ENCODE measurements at regions not wholly inside any gene's neighbourhood (a gene's known extent, or its start where the extent isn't known, plus 50 kb on each side); places are given as distances from the start of the nearest gene placed in this dataset.

DNA sequence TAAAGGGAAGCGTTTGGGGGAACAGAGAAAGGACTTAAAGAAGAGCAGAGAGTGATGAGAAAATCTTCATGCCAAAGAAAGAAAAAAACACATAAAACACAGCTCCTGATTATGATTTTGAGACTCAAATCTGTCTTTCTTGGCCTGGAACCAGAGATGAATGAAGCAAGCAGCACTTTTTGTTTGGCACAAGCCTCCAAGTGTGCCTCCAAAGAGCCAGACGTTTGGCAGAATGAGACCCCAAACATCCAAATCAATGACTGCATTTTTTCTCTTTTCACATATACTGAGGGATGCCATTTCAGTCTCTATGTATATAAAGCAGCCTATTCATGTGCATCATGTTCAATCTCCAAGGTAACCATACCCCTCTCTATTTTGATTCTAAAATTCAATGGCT lies 424.2 kb downstream of the TUSC1 start:
- H3K4me3 Mint-ChIP-seq (ENCODE audit: low read depth), result no peak overlapping the region
- H3K4me1 Mint-ChIP-seq (ENCODE audit: low read depth), result no peaks in the 10 kb centered on the region
- TF ChIP-seq, protein P1, sequence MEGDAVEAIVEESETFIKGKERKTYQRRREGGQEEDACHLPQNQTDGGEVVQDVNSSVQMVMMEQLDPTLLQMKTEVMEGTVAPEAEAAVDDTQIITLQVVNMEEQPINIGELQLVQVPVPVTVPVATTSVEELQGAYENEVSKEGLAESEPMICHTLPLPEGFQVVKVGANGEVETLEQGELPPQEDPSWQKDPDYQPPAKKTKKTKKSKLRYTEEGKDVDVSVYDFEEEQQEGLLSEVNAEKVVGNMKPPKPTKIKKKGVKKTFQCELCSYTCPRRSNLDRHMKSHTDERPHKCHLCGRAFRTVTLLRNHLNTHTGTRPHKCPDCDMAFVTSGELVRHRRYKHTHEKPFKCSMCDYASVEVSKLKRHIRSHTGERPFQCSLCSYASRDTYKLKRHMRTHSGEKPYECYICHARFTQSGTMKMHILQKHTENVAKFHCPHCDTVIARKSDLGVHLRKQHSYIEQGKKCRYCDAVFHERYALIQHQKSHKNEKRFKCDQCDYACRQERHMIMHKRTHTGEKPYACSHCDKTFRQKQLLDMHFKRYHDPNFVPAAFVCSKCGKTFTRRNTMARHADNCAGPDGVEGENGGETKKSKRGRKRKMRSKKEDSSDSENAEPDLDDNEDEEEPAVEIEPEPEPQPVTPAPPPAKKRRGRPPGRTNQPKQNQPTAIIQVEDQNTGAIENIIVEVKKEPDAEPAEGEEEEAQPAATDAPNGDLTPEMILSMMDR (IDR thresholded peaks at IDR 0.05; ENCODE audit: unreplicated experiment), result no peak
- no peak for DNase-seq (ENCODE audit: low spot score, unreplicated experiment)
- H3K27ac Mint-ChIP-seq, result no peak overlapping the region
- no peaks in the 10 kb centered on the region for H3K27me3 Mint-ChIP-seq
- peaks cover 9% of the 10 kb centered on the region for H3K9me3 Mint-ChIP-seq (ENCODE audit: low read depth)
- no peaks in the 10 kb centered on the region for H3K36me3 Mint-ChIP-seq (ENCODE audit: insufficient read depth)

DNA sequence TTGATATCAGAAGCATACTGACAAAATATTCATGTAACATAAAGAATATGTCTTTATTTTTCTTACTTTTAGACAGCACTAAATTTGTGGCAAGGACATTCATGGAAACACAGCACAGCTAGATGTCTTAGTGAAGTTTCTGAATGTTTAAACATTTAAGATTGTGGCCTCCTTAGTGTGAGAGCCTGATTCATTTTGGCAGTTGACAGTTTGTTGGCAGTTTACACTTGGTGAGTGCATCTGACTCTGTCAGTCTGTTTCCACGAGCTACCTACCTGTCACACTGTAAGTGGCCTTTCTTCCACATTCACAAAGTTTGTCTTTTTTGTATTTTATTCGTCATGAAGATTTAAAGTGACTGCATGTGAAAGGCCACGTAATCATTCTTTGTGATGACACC lies 436.8 kb downstream of the TUSC1 start:
- DNase-seq (ENCODE audit: low spot score, unreplicated experiment), result no peak
- Mint-ChIP-seq H3K4me1 (ENCODE audit: low read depth) (peaks cover 5% of the 10 kb centered on the region), H3K9me3 (ENCODE audit: low read depth) (no peaks in the 10 kb centered on the region), H3K27ac (no peak overlapping the region), H3K27me3 (no peaks in the 10 kb centered on the region), H3K4me3 (ENCODE audit: low read depth) (no peak overlapping the region), H3K36me3 (ENCODE audit: insufficient read depth) (no peaks in the 10 kb centered on the region)
- TF ChIP-seq, protein P1 (IDR thresholded peaks at IDR 0.05; ENCODE audit: unreplicated experiment), result no peak

DNA sequence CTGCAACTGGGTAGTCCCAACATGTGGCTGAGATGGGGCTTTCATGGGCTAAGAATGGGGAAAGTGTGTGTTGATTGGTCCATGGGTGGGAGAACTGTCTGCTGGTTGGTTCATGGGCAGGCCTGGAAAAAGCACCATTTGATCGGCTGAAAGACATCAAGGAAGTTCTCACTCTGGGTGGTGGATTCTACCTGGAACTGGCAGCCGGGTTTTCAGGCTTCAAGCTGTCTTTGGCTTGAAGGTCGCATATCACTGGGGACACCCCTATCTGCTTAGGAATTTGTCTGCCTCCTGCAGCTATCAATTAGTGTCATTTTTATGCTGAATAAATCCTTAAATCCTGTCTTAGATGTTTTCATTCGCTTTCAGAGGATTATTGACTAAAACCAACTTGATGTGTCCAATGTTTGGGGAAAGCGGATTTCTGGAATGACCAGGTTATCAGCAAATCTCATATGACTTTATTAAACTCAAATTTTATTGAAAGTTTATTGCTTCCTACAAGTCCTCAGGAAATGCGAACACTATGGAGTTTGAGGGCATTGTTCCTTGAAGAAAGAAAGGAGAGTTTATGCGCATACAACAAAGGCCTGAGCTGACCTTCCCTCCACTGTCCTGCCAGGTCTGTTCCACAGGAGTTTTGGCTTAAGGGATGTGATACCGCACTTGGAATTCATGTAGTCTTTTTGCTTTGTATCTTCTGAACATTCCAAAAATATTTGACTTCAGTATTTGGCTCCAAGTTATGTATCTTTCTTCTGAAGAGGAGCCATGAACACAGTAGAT lies 451.1 kb downstream of the TUSC1 start:
- DNase-seq (ENCODE audit: low spot score, unreplicated experiment), result no peak
- TF ChIP-seq, protein P1 (IDR thresholded peaks at IDR 0.05; ENCODE audit: unreplicated experiment), result no peak
- no peaks in the 10 kb centered on the region for H3K27me3 Mint-ChIP-seq
- no peak overlapping the region for H3K4me3 Mint-ChIP-seq (ENCODE audit: low read depth)
- H3K9me3 Mint-ChIP-seq (ENCODE audit: low read depth), result peaks cover 9% of the 10 kb centered on the region
- no peaks in the 10 kb centered on the region for H3K4me1 Mint-ChIP-seq (ENCODE audit: low read depth)
- no peak overlapping the region for H3K27ac Mint-ChIP-seq
- H3K36me3 Mint-ChIP-seq (ENCODE audit: insufficient read depth), result no peaks in the 10 kb centered on the region

DNA sequence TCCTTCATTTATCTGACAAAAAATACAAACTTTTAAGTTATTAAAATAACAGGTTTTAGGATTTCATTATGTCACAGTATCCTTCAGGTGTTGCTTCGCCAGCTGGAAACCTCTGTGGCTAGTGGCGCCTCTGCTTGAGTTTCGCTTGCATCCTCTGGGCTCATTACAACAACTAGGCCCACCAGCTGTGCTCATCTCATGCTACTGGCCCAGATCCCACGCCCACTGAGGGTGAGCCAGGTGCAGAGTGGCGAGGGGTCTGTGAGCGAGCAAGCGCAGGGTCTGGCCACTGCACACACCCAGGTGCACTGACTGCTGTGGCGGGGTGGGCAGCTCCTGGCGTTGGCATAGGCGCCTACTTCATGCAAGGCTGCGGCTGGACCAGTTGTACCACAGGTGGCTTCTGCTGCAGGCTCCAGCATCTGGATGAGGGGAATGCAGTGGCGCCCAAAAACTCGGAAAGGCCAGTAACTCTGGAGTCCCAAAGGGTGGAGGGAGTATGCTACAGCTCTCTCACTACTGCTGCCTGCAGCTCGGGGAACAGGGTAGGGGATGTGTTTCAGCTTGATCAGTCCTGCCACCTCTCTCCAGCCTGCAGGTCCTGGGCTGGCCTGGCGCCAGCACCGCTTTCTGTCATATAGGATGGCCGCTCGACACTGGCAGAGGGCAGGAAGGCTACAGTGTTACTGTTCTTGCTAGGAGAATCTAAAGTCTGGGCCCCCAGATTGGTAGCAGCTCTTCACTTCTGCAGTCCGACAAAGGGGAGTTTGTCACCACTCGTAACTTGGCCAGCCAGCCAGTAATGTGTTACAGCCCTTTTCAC lies 452.1 kb downstream of the TUSC1 start:
- no peak overlapping the region for H3K4me3 Mint-ChIP-seq (ENCODE audit: low read depth)
- H3K27ac Mint-ChIP-seq, result no peak overlapping the region
- H3K4me1 Mint-ChIP-seq (ENCODE audit: low read depth), result no peaks in the 10 kb centered on the region
- H3K36me3 Mint-ChIP-seq (ENCODE audit: insufficient read depth), result no peaks in the 10 kb centered on the region
- TF ChIP-seq, protein P1 (IDR thresholded peaks at IDR 0.05; ENCODE audit: unreplicated experiment), result no peak
- no peaks in the 10 kb centered on the region for H3K27me3 Mint-ChIP-seq
- DNase-seq (ENCODE audit: low spot score, unreplicated experiment), result no peak
- peaks cover 9% of the 10 kb centered on the region for H3K9me3 Mint-ChIP-seq (ENCODE audit: low read depth)

DNA sequence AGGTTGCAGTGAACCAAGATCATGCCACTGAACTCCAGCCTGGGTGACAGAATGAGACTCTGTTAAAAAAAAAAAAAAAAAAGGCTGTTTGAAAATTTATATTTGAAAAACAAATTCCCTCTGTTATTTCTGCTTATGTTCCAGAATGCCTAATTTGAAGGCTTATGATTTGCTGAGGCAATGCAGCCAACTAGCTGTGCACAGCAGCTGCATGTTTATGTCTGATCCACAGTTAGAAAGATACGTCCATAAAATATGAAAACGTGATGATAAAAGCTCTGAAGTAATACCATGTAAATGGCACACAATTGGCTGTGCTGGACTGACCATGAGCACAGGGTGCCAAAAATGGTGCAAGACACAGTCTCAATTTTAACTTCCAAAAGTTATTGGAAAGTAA lies 453.2 kb downstream of the TUSC1 start:
- Mint-ChIP-seq H3K4me1 (ENCODE audit: low read depth) (no peaks in the 10 kb centered on the region), H3K27me3 (no peaks in the 10 kb centered on the region), H3K27ac (no peak overlapping the region), H3K9me3 (ENCODE audit: low read depth) (peaks cover 9% of the 10 kb centered on the region), H3K4me3 (ENCODE audit: low read depth) (no peak overlapping the region), H3K36me3 (ENCODE audit: insufficient read depth) (no peaks in the 10 kb centered on the region)
- DNase-seq (ENCODE audit: low spot score, unreplicated experiment), result no peak
- TF ChIP-seq, protein P1 (IDR thresholded peaks at IDR 0.05; ENCODE audit: unreplicated experiment), result no peak
